IMR-90 (cell line): ENCODE measurements at regions not wholly inside any gene's neighbourhood (a gene's known extent, or its start where the extent isn't known, plus 50 kb on each side); places are given as distances from the start of the nearest gene placed in this dataset.

Experiments
- ATAC-seq: fragments of 200-7000 bp; cut with Tn5 transposase; 2 replicates; pipeline ENCODE4 v1.9.1; 2020; ENCODE audit warnings: low read depth, mild to moderate bottlenecking, moderate library complexity
- BruUV-seq: library from RNA; stranded (reverse); fragments of 400-500 nt; replicated peaks from 2 replicates; lab custom pipeline; 2021; lab: Mats Ljungman, UMichigan
- CTCF ChIA-PET: fragments of 300-600 bp; formaldehyde crosslinking; extraction: SDS; loops from one replicate; lab custom pipeline; 2021; ENCODE audit warnings: antibody characterized with exemption; lab: Yijun Ruan, JAX
- POLR2A ChIA-PET: fragments of 300-600 bp; sonication (Branson Sonifier 250); formaldehyde crosslinking; loops from one replicate; lab custom pipeline; 2022; ENCODE audit warnings: antibody characterized with exemption; ENCODE audit not compliant: unreplicated experiment; lab: Charles Lee
- DNase-seq: peaks from one replicate; pipeline ENCODE4 v3.0.0; 2013
- H2AFZ ChIP-seq: replicated peaks from 2 replicates; pipeline ENCODE3; 2013; ENCODE audit warnings: low read length, mild to moderate bottlenecking; ENCODE audit not compliant: poor library complexity
- H2AK5ac ChIP-seq: 2 replicates; pipeline ENCODE4 v1.6.1; 2013; ENCODE audit warnings: low read depth, low read length, inconsistent platforms
- H2AK9ac ChIP-seq: replicated peaks from 2 replicates; pipeline ENCODE3; 2013; ENCODE audit warnings: mild to moderate bottlenecking, low read depth, low read length, moderate library complexity; ENCODE audit not compliant: poor library complexity
- H2BK120ac ChIP-seq: 2 replicates; pipeline ENCODE4 v1.6.1; 2013; ENCODE audit warnings: low read depth, low read length, inconsistent platforms
- H2BK15ac ChIP-seq: 3 replicates; pipeline ENCODE4 v1.6.1; 2013; ENCODE audit warnings: low read depth, low read length, inconsistent platforms
- H2BK20ac ChIP-seq: 2 replicates; pipeline ENCODE4 v1.6.1; 2013; ENCODE audit warnings: low read depth, mild to moderate bottlenecking, inconsistent platforms, low read length, moderate library complexity
- H2BK5ac ChIP-seq: 2 replicates; pipeline ENCODE4 v1.6.1; 2013; ENCODE audit warnings: mild to moderate bottlenecking, low read depth, low read length, inconsistent platforms; ENCODE audit not compliant: poor library complexity, severe bottlenecking
- H3K14ac ChIP-seq: replicated peaks from 2 replicates; pipeline ENCODE4 v1.6.1; 2013; ENCODE audit warnings: low read depth, low read length, inconsistent platforms
- H3K18ac ChIP-seq: 2 replicates; pipeline ENCODE4 v1.6.1; 2013; ENCODE audit warnings: low read depth, low read length, control low read depth
- H3K23ac ChIP-seq: 2 replicates; pipeline ENCODE4 v1.6.1; 2013; ENCODE audit warnings: low read depth, low read length, inconsistent platforms
- H3K27ac ChIP-seq: 2 replicates; pipeline ENCODE4 v1.5.1; 2013; ENCODE audit warnings: mild to moderate bottlenecking, control low read depth, low read length; ENCODE audit not compliant: insufficient read depth
- H3K27me3 ChIP-seq: 2 replicates; pipeline ENCODE4 v1.6.1; 2013; ENCODE audit warnings: low read length; ENCODE audit not compliant: control insufficient read depth, insufficient read depth
- H3K36me3 ChIP-seq: 2 replicates; pipeline ENCODE4 v1.6.1; 2013; ENCODE audit warnings: low read length, mixed read lengths; ENCODE audit not compliant: control insufficient read depth, insufficient read depth
- H3K4ac ChIP-seq: 2 replicates; pipeline ENCODE4 v1.6.1; 2013; ENCODE audit warnings: low read depth, low read length, inconsistent platforms
- H3K4me1 ChIP-seq: 2 replicates; pipeline ENCODE4 v1.6.1; 2013; ENCODE audit warnings: low read length, mixed read lengths; ENCODE audit not compliant: control insufficient read depth, insufficient read depth
- H3K4me2 ChIP-seq: 2 replicates; pipeline ENCODE4 v1.6.1; 2013; ENCODE audit warnings: low read depth, mild to moderate bottlenecking, control low read depth, low read length, moderate library complexity
- H3K4me3 ChIP-seq: 2 replicates; pipeline ENCODE4 v1.5.1; 2013; ENCODE audit warnings: low read depth, mild to moderate bottlenecking, control low read depth, low read length, moderate library complexity; ENCODE audit not compliant: insufficient read depth
- H3K56ac ChIP-seq: 2 replicates; pipeline ENCODE4 v1.6.1; 2013; ENCODE audit warnings: low read length, inconsistent platforms; ENCODE audit not compliant: insufficient read depth; ENCODE audit errors: extremely low read depth
- H3K79me1 ChIP-seq, 2 experiments: 2 replicates each; pipeline ENCODE4 v1.6.1; 2013; ENCODE audit warnings: low read length in 2 of 2, inconsistent platforms in 1 of 2, low read depth in 1 of 2
- H3K9ac ChIP-seq: 2 replicates; pipeline ENCODE4 v1.6.1; 2013; ENCODE audit warnings: low read depth, low read length, control low read depth
- H3K9me1 ChIP-seq: 2 replicates; pipeline ENCODE4 v1.6.1; 2013; ENCODE audit warnings: low read length, inconsistent platforms; ENCODE audit not compliant: insufficient read depth
- H3K9me3 ChIP-seq: 2 replicates; pipeline ENCODE4 v1.6.1; 2013; ENCODE audit warnings: low read length; ENCODE audit not compliant: control insufficient read depth, insufficient read depth
- H4K20me1 ChIP-seq: 2 replicates; pipeline ENCODE4 v1.6.1; 2013; ENCODE audit warnings: low read length, inconsistent platforms; ENCODE audit not compliant: insufficient read depth
- H4K5ac ChIP-seq: 2 replicates; pipeline ENCODE4 v1.6.1; 2013; ENCODE audit warnings: mild to moderate bottlenecking, low read depth, low read length, control low read depth
- H4K8ac ChIP-seq, 2 experiments: 2 replicates each; pipeline ENCODE4 v1.6.1; 2013; ENCODE audit warnings: low read depth in 2 of 2, low read length in 2 of 2, control low read depth in 1 of 2, inconsistent platforms in 1 of 2
- H4K91ac ChIP-seq: 2 replicates; pipeline ENCODE4 v1.6.1; 2013; ENCODE audit warnings: low read depth, low read length, inconsistent platforms; ENCODE audit not compliant: insufficient read depth
- CEBPB ChIP-seq: IDR thresholded peaks from 2 replicates; pipeline ENCODE4 v1.6.1; 2012; ENCODE audit warnings: low read depth, low read length, improper control_type of control experiment
- CTCF ChIP-seq: conservative IDR thresholded peaks from 2 replicates; pipeline ENCODE4 v1.5.1; 2012; ENCODE audit warnings: mild to moderate bottlenecking, low read depth, low read length, improper control_type of control experiment
- ELK1 ChIP-seq: fragments of 150-350 bp; IDR thresholded peaks from 2 replicates; pipeline ENCODE4 v1.6.1; 2016; ENCODE audit warnings: low read depth, mild to moderate bottlenecking, low read length, moderate library complexity, borderline replicate concordance
- FOS ChIP-seq: fragments of 150-350 bp; IDR thresholded peaks from 2 replicates; pipeline ENCODE4 v1.6.1; 2016; ENCODE audit warnings: low read depth, low read length
- MAFK ChIP-seq: IDR thresholded peaks from 2 replicates; pipeline ENCODE4 v1.6.1; 2012; ENCODE audit warnings: low read depth, low read length, improper control_type of control experiment
- MXI1 ChIP-seq: IDR thresholded peaks from 2 replicates; pipeline ENCODE4 v1.6.1; 2012; ENCODE audit warnings: low read depth, mild to moderate bottlenecking, low read length, moderate library complexity, borderline replicate concordance
- POLR2A ChIP-seq: IDR thresholded peaks from 2 replicates; pipeline ENCODE4 v1.6.1; 2012; ENCODE audit warnings: mild to moderate bottlenecking, low read depth, low read length
- RAD21 ChIP-seq: IDR thresholded peaks from 2 replicates; pipeline ENCODE4 v1.6.1; 2012; ENCODE audit warnings: low read length, improper control_type of control experiment
- RCOR1 ChIP-seq: IDR thresholded peaks from 2 replicates; pipeline ENCODE4 v1.6.1; 2012; ENCODE audit warnings: mild to moderate bottlenecking, low read length, improper control_type of control experiment; ENCODE audit not compliant: insufficient replicate concordance
- SMC3 ChIP-seq: fragments of 150-350 bp; IDR thresholded peaks from 2 replicates; pipeline ENCODE4 v1.6.1; 2016; ENCODE audit warnings: low read depth, mild to moderate bottlenecking, antibody characterized with exemption, low read length, moderate library complexity
- WGBS, 2 experiments: methylation state at CpG; one replicate each; pipeline versions ENCODE4 v1.1.5 to v1.1.7; 2013; ENCODE audit warnings: missing lambda C conversion rate in 2 of 2; ENCODE audit not compliant: insufficient read length in 1 of 2; ENCODE audit errors: extremely low coverage in 2 of 2; 5-methylcytosine and 5-hydroxymethylcytosine counted together
- dilution Hi-C: fragments of 300-500 bp; cut with HindIII; formaldehyde crosslinking; loops from one replicate; pipeline ENCODE4 v1.14.3; 2018; ENCODE audit warnings: low sequenced_read_pairs; ENCODE audit not compliant: unreplicated experiment
- in situ Hi-C: fragments of 300-500 bp; cut with MboI; formaldehyde crosslinking; loops from 3 replicates; pipeline ENCODE4 v1.14.3; 2019; ENCODE audit warnings: low sequenced_read_pairs, inconsistent platforms, mixed read lengths
- intact Hi-C: fragments of 100-400 bp; cut with micrococcal nuclease; formaldehyde crosslinking; loops from 2 replicates; pipeline ENCODE4 v1.10.0; 2022

- no peaks in the 10 kb centered on the region for H3K27me3 ChIP-seq
- ChIA-PET POLR2A (no interaction called here), CTCF (no interaction called here)
- no peak overlapping the region for H3K23ac ChIP-seq
- H3K36me3 ChIP-seq = no peaks in the 10 kb centered on the region
- H2AK5ac ChIP-seq = no peak overlapping the region
- no peaks in the 10 kb centered on the region for H3K4me1 ChIP-seq
- H3K18ac ChIP-seq = no peak overlapping the region
- H4K8ac ChIP-seq = no peak overlapping the region
- H3K14ac ChIP-seq = no peak overlapping the region
- no peak overlapping the region for H2BK5ac ChIP-seq
- no peak overlapping the region for H3K27ac ChIP-seq
- BruUV-seq = no TSS peak
- H3K9me3 ChIP-seq = peaks cover 2% of the 10 kb centered on the region; the same call in 1 of the 2 replicates
- no peak overlapping the region for H3K9ac ChIP-seq
- ATAC-seq = no peak
- in situ Hi-C loops = no loop called here
- dilution Hi-C loops = no loop called here
- DNase-seq = no peak
- WGBS, 2 experiments = no CpG with 5 or more reads among the region's 3 CpGs
- no peak overlapping the region for H4K5ac ChIP-seq
- TF ChIP-seq FOS = no peak
- no peak for TF ChIP-seq POLR2A
- no peak for TF ChIP-seq RAD21
- TF ChIP-seq CEBPB = no peak
- TF ChIP-seq MXI1 = no peak
- no peak for TF ChIP-seq RCOR1
- TF ChIP-seq SMC3 = no peak
- TF ChIP-seq MAFK = no peak
- TF ChIP-seq CTCF = no peak
- no peak for TF ChIP-seq ELK1
- no peak overlapping the region for H2BK15ac ChIP-seq
- no peak overlapping the region for H3K4ac ChIP-seq
- H3K9me1 ChIP-seq = no peaks in the 10 kb centered on the region
- no peak overlapping the region for H2BK120ac ChIP-seq
- H4K20me1 ChIP-seq = no peaks in the 10 kb centered on the region
- no peak overlapping the region for H2BK20ac ChIP-seq
- no peak overlapping the region for H2AFZ ChIP-seq
- H3K4me3 ChIP-seq = no peak overlapping the region
- H4K91ac ChIP-seq = no peak overlapping the region
- H3K4me2 ChIP-seq = no peak overlapping the region
- intact Hi-C loops = no loop called here
- H3K56ac ChIP-seq = no peak overlapping the region
- no peaks in the 10 kb centered on the region for H3K79me1 ChIP-seq
- no peak overlapping the region for H2AK9ac ChIP-seq
Measured at GRCh38 chr6:100946711-100947110, 65.6 kb upstream of the ASCC3 start.
